HG03439 (cell line): ENCODE measurements at regions not wholly inside any gene's neighbourhood (a gene's known extent, or its start where the extent isn't known, plus 50 kb on each side); places are given as distances from the start of the nearest gene placed in this dataset.
"Not testable (repeated sequence)": the region's sequence is repeated elsewhere in the genome, so short reads cannot be mapped to it uniquely, and the experiment has no call there.

Source experiments
- ATAC-seq: cut with Tn5 transposase; IDR thresholded peaks from one replicate; pipeline ENCODE4 v1.9.1; 2021; ENCODE audit warnings: mild to moderate bottlenecking, moderate library complexity; ENCODE audit not compliant: unreplicated experiment

GRCh38 chr3:187850258-187850921, 105.1 kb upstream of the BCL6 start:
- ATAC-seq, result no peak

GRCh38 chr3:187852842-187853730, 107.8 kb upstream of the BCL6 start:
- ATAC-seq, result no peak

GRCh38 chr3:187855131-187855530, 109.9 kb upstream of the BCL6 start:
- no peak for ATAC-seq

GRCh38 chr3:187856555-187856954, 111.3 kb upstream of the BCL6 start:
- no peak for ATAC-seq

- ATAC-seq, result no peak
Measured at GRCh38 chr3:187858041-187858440, 112.8 kb upstream of the BCL6 start.

GRCh38 chr3:187858711-187859110, 113.4 kb upstream of the BCL6 start:
- ATAC-seq, result no peak

- ATAC-seq, result not testable (repeated sequence)
Measured at GRCh38 chr3:187862701-187863277, 117.5 kb upstream of the BCL6 start.

GRCh38 chr3:187870360-187871203, 125.3 kb upstream of the BCL6 start:
- ATAC-seq, result peak; percentile 68

- ATAC-seq, result no peak
Measured at GRCh38 chr3:187871204-187871591, 125.9 kb upstream of the BCL6 start.

GRCh38 chr3:187871848-187872247, 126.6 kb upstream of the BCL6 start:
- ATAC-seq, result no peak

GRCh38 chr3:187873843-187874242, 128.6 kb upstream of the BCL6 start:
- no peak for ATAC-seq

GRCh38 chr3:187875863-187876262, 130.6 kb upstream of the BCL6 start:
- no peak for ATAC-seq

- no peak for ATAC-seq
Measured at GRCh38 chr3:187878772-187879518, 133.7 kb upstream of the BCL6 start.

- no peak for ATAC-seq
Measured at GRCh38 chr3:187880441-187880840, 135.2 kb upstream of the BCL6 start.

GRCh38 chr3:187880851-187881250, 135.6 kb upstream of the BCL6 start:
- ATAC-seq, result no peak

GRCh38 chr3:187888701-187889100, 143.4 kb upstream of the BCL6 start:
- ATAC-seq, result no peak

- ATAC-seq, result no peak
Measured at GRCh38 chr3:187889106-187889505, 143.8 kb upstream of the BCL6 start.

- ATAC-seq, result no peak
Measured at GRCh38 chr3:187889601-187890404, 144.5 kb upstream of the BCL6 start.

GRCh38 chr3:187890405-187890752, 145.1 kb upstream of the BCL6 start:
- not testable (repeated sequence) for ATAC-seq

- no peak for ATAC-seq
Measured at GRCh38 chr3:187896646-187897045, 151.4 kb upstream of the BCL6 start.
